Smooth muscle cell (in vitro differentiated cells): ENCODE measurements at regions not wholly inside any gene's neighbourhood (a gene's known extent, or its start where the extent isn't known, plus 50 kb on each side); places are given as distances from the start of the nearest gene placed in this dataset.

Source experiments
- DNase-seq: peaks from one replicate; lab custom pipeline; 2025; ENCODE audit not compliant: unreplicated experiment; lab: John Stamatoyannopoulos, UW
- H2AFZ ChIP-seq: fragments of 200-600 bp; sonication (generic); 2 replicates; pipeline ENCODE4 v1.6.0; 2016; ENCODE audit warnings: antibody characterized with exemption, low read depth, mild to moderate bottlenecking
- H3F3A ChIP-seq: fragments of 200-600 bp; sonication (generic); 2 replicates; pipeline ENCODE4 v1.6.0; 2017; ENCODE audit warnings: antibody characterized with exemption, low read depth
- H3K27ac ChIP-seq: fragments of 200-600 bp; sonication (generic); 2 replicates; pipeline ENCODE4 v1.5.1; 2016; ENCODE audit warnings: low read depth, mild to moderate bottlenecking
- H3K27me3 ChIP-seq: fragments of 200-600 bp; sonication (generic); 2 replicates; pipeline ENCODE4 v1.6.1; 2016; ENCODE audit warnings: low read depth, mild to moderate bottlenecking
- H3K36me3 ChIP-seq: fragments of 200-600 bp; sonication (generic); 2 replicates; pipeline ENCODE4 v1.5.1; 2016; ENCODE audit warnings: low read depth
- H3K4me1 ChIP-seq: fragments of 200-600 bp; sonication (generic); 2 replicates; pipeline ENCODE4 v1.5.1; 2016; ENCODE audit warnings: low read depth
- H3K4me2 ChIP-seq: fragments of 200-600 bp; sonication (generic); 2 replicates; pipeline ENCODE4 v1.6.0; 2016; ENCODE audit warnings: mild to moderate bottlenecking
- H3K4me3 ChIP-seq: fragments of 200-600 bp; sonication (generic); 2 replicates; pipeline ENCODE4 v1.5.1; 2016; ENCODE audit warnings: mild to moderate bottlenecking
- H3K79me2 ChIP-seq: fragments of 200-600 bp; sonication (generic); 2 replicates; pipeline ENCODE4 v1.6.0; 2016; ENCODE audit warnings: low read depth, mild to moderate bottlenecking
- H3K9ac ChIP-seq: fragments of 200-600 bp; sonication (generic); 2 replicates; pipeline ENCODE4 v1.6.0; 2016; ENCODE audit warnings: low read depth
- H3K9me3 ChIP-seq: fragments of 200-600 bp; sonication (generic); replicated peaks from 2 replicates; pipeline ENCODE4 v1.5.1; 2016; ENCODE audit warnings: low read depth
- H4K20me1 ChIP-seq: fragments of 200-600 bp; sonication (generic); 2 replicates; pipeline ENCODE4 v1.6.0; 2016; ENCODE audit warnings: low read depth
- CTCF ChIP-seq: fragments of 200-600 bp; sonication (generic); IDR thresholded peaks from 2 replicates; pipeline ENCODE4 v1.5.1; 2017; ENCODE audit warnings: borderline replicate concordance, mild to moderate bottlenecking, antibody characterized with exemption; ENCODE audit not compliant: insufficient read depth, poor library complexity, severe bottlenecking
- WGBS: methylation state at CpG from one replicate; pipeline ENCODE4 v1.1.7; 2016; ENCODE audit warnings: low lambda C conversion rate; 5-methylcytosine and 5-hydroxymethylcytosine counted together

DNA sequence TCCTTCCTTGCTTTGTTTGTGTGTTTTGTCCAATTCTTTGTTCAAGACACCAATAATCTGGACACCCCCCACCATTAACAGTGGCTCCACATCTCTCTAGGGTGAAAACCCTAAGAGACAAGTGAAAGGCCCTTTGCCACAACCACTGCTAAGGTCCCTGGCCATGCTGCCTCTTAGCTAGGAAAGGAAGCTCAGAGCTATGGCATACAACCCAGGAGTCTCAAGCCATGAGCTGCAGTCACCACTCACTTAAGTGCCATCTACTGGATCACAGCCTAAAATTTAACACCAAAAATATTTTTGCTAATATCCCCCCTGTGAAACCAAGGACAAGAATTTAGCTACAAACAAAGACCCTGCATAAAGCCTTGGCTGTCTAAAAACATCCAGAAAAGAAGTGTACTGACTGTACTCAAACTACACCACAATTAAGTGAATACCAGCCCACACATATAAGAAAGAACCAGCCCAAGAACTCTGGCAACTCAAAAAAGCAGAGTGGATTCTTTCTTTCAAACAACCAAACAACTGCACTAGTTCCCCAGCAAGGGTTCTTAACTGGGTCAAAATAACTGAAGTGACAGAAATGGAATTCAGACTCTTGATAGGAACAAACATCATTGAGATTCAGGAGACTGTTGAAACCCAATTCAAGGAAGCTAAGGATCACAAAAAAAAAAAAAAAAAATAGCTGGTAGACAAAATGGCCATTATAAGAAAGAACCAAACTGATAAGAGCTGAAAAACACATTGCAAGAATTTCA is 130.1 kb upstream of the GALNT5 start:
- H4K20me1 ChIP-seq, result no peaks in the 10 kb centered on the region
- H3K9me3 ChIP-seq, result no peaks in the 10 kb centered on the region
- no peak overlapping the region for H3K9ac ChIP-seq
- H3K36me3 ChIP-seq, result no peaks in the 10 kb centered on the region
- no peaks in the 10 kb centered on the region for H3K4me1 ChIP-seq
- no peak overlapping the region for H3K27ac ChIP-seq
- H2AFZ ChIP-seq, result no peak overlapping the region
- no peaks in the 10 kb centered on the region for H3K79me2 ChIP-seq
- no peak for DNase-seq
- H3F3A ChIP-seq, result no peaks in the 10 kb centered on the region
- no peak for TF ChIP-seq CTCF
- H3K4me3 ChIP-seq, result no peak overlapping the region
- no peak overlapping the region for H3K4me2 ChIP-seq
- H3K27me3 ChIP-seq, result no peaks in the 10 kb centered on the region

DNA sequence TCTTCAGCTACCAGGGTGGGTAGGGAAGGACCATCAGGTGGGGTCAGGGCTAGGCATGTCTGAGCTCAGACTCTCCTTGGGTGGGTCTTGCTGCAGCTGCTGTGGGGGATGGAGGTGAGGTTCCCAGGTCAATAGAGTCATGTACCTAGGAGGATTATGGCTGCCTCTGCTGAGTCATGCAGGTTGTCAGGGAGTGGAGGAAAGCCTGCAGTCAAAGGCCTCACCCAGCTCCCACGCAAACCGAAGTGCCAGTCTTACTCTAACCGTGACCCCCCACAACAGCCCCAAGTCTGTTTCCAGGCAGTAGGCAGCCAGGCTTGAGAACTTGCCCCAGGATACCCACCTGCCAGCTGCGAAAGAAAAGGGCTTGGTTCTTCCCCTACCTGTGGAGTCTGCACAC is 113.6 kb upstream of the GALNT5 start:
- WGBS, result 98% methylated on average over 4 of the region's 4 CpGs

GRCh38 chr2:157149270-157149669 is 108.2 kb upstream of the GALNT5 start:
- Histone ChIP-seq H3K4me2 (no peak overlapping the region), H2AFZ (no peak overlapping the region), H3K79me2 (no peaks in the 10 kb centered on the region), H3F3A (no peaks in the 10 kb centered on the region), H3K36me3 (no peaks in the 10 kb centered on the region), H3K27me3 (no peaks in the 10 kb centered on the region), H4K20me1 (no peaks in the 10 kb centered on the region), H3K9me3 (no peaks in the 10 kb centered on the region), H3K4me1 (no peaks in the 10 kb centered on the region), H3K4me3 (no peak overlapping the region), H3K27ac (no peak overlapping the region), H3K9ac (no peak overlapping the region)
- WGBS, result 47% methylated on average over 2 of the region's 2 CpGs
- DNase-seq, result no peak
- no peak for TF ChIP-seq CTCF

More for the DNA sequence above, 113.6 kb upstream of the GALNT5 start:
- Histone ChIP-seq H3K27ac (no peak overlapping the region), H3F3A (no peaks in the 10 kb centered on the region), H3K9ac (no peak overlapping the region), H2AFZ (no peak overlapping the region), H4K20me1 (no peaks in the 10 kb centered on the region), H3K4me3 (no peak overlapping the region), H3K27me3 (no peaks in the 10 kb centered on the region), H3K9me3 (no peaks in the 10 kb centered on the region), H3K4me2 (no peak overlapping the region), H3K4me1 (no peaks in the 10 kb centered on the region), H3K79me2 (no peaks in the 10 kb centered on the region), H3K36me3 (no peaks in the 10 kb centered on the region)
- TF ChIP-seq CTCF, result no peak
- DNase-seq, result no peak

- H3K27me3 ChIP-seq, result no peaks in the 10 kb centered on the region
- no peaks in the 10 kb centered on the region for H3F3A ChIP-seq
- no peak overlapping the region for H3K4me2 ChIP-seq
- DNase-seq, result no peak
- H2AFZ ChIP-seq, result no peak overlapping the region
- H3K36me3 ChIP-seq, result no peaks in the 10 kb centered on the region
- no peak overlapping the region for H3K27ac ChIP-seq
- TF ChIP-seq CTCF, result no peak
- WGBS, result 75% methylated on average over 3 of the region's 3 CpGs
- no peaks in the 10 kb centered on the region for H3K9me3 ChIP-seq
- H3K79me2 ChIP-seq, result no peaks in the 10 kb centered on the region
- H4K20me1 ChIP-seq, result no peaks in the 10 kb centered on the region
- H3K4me3 ChIP-seq, result no peak overlapping the region
- no peaks in the 10 kb centered on the region for H3K4me1 ChIP-seq
- H3K9ac ChIP-seq, result no peak overlapping the region
Observed at GRCh38 chr2:157150747-157151146, 106.8 kb upstream of the GALNT5 start.
